ENCODE measurements at regions not wholly inside any gene's neighbourhood (a gene's known extent, or its start where the extent isn't known, plus 50 kb on each side); places are given as distances from the start of the nearest gene placed in this dataset.

GRCh38 chr5:26390608-26391007, 647.8 kb downstream of the CDH9 start:
- TF ChIP-seq CTCF (IDR thresholded peaks at IDR 0.05; ENCODE audit: poor library complexity): no peak
- TF ChIP-seq EZH2 (IDR thresholded peaks at IDR 0.05; ENCODE audit: borderline replicate concordance): no peak

Data from hepatocyte (in vitro differentiated cells).